Chondrocyte (in vitro differentiated cells): ENCODE measurements at regions not wholly inside any gene's neighbourhood (a gene's known extent, or its start where the extent isn't known, plus 50 kb on each side); places are given as distances from the start of the nearest gene placed in this dataset.

Source experiments
- DNase-seq: peaks from one replicate; pipeline ENCODE4 v3.0.0; 2021; ENCODE audit warnings: mixed read lengths, low spot score
- H3K27ac Mint-ChIP-seq: one replicate; pipeline ENCODE4 v1.8.0; 2021; ENCODE audit warnings: mild to moderate bottlenecking, moderate library complexity, mixed read lengths; ENCODE audit not compliant: unreplicated experiment
- H3K27me3 Mint-ChIP-seq: 2 replicates; pipeline ENCODE4 v1.8.0; 2021; ENCODE audit warnings: low read depth, mixed read lengths
- H3K36me3 Mint-ChIP-seq: 2 replicates; pipeline ENCODE4 v1.8.0; 2021; ENCODE audit warnings: low read depth, mixed read lengths
- H3K4me1 Mint-ChIP-seq: 2 replicates; pipeline ENCODE4 v1.8.0; 2021; ENCODE audit warnings: low read depth, mild to moderate bottlenecking, mixed read lengths
- H3K4me3 Mint-ChIP-seq: one replicate; pipeline ENCODE4 v1.8.0; 2021; ENCODE audit warnings: mild to moderate bottlenecking, moderate library complexity, mixed read lengths; ENCODE audit not compliant: unreplicated experiment
- H3K9me3 Mint-ChIP-seq: 2 replicates; pipeline ENCODE4 v1.8.0; 2021; ENCODE audit warnings: low read depth, mixed read lengths
- TF ChIP-seq, protein P1 (sequence below): fragments of 200-600 bp; sonication (generic); IDR thresholded peaks from 2 replicates; pipeline ENCODE4 v1.5.0; 2021; ENCODE audit warnings: antibody characterized with exemption, mild to moderate bottlenecking, moderate library complexity

DNA sequence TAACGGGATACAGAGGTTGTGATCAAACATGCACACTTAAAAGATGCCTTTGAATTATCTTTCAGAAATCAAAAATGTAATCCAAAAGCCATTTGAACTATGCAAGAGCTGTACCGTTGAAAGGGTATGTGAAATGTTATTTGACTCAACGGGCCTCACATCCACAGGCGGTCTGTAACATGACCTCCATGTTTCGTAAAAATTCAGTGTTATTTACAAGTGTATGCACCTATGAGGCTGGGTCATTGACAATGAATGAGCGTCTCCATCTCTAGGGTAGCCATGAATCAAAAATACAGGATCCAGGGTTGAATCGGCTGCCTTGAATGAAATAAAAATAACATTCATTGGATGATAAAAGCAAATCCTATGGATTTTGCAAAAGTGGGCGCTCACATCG is 100.1 kb downstream of the CRLF2 start:
- Mint-ChIP-seq H3K36me3 (no peaks in the 10 kb centered on the region), H3K4me3 (no peak overlapping the region), H3K27me3 (peaks cover 52% of the 10 kb centered on the region), H3K4me1 (no peaks in the 10 kb centered on the region), H3K27ac (no peak overlapping the region), H3K9me3 (no peaks in the 10 kb centered on the region)
- TF ChIP-seq, protein P1, sequence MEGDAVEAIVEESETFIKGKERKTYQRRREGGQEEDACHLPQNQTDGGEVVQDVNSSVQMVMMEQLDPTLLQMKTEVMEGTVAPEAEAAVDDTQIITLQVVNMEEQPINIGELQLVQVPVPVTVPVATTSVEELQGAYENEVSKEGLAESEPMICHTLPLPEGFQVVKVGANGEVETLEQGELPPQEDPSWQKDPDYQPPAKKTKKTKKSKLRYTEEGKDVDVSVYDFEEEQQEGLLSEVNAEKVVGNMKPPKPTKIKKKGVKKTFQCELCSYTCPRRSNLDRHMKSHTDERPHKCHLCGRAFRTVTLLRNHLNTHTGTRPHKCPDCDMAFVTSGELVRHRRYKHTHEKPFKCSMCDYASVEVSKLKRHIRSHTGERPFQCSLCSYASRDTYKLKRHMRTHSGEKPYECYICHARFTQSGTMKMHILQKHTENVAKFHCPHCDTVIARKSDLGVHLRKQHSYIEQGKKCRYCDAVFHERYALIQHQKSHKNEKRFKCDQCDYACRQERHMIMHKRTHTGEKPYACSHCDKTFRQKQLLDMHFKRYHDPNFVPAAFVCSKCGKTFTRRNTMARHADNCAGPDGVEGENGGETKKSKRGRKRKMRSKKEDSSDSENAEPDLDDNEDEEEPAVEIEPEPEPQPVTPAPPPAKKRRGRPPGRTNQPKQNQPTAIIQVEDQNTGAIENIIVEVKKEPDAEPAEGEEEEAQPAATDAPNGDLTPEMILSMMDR = no peak
- no peak for DNase-seq

DNA sequence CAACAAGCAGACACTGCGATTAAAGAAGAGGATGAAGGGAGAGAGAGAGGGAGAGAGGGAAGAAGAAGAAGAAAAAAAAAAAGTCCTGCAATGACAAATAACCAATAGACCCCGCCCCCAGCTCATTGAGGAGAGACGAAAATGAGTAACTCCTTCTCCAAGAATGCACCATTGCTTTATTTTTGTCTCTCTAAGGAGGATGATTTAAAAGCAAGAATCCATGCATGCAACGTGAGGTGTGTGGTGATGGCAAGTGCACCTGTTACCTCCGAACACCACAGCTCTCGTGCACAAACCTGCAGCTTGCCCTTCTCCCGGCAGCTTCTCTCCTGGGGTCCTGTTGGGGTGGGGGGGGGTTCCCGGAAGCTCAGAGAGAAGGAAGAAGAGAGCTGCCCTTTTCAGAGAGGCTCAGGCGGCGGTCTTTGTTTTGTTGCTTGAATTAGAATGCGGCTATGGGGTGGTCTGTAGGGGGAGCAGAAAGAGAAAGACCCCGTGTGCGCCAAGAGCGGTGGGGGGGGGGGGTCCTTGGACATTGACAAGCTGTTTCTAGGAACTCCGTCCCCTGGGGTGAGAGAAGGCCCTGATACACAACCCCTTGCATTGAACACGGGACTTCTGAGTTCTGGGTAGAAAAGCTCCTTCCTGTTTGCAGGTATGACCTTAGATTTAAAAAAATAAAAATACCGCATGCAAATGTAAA is 100.7 kb downstream of the CRLF2 start:
- TF ChIP-seq, protein P1 = no peak
- DNase-seq = peak; percentile 33
- Mint-ChIP-seq H3K4me3 (no peak overlapping the region), H3K9me3 (no peaks in the 10 kb centered on the region), H3K27me3 (peaks cover 55% of the 10 kb centered on the region), H3K4me1 (no peaks in the 10 kb centered on the region), H3K27ac (no peak overlapping the region), H3K36me3 (no peaks in the 10 kb centered on the region)

DNA sequence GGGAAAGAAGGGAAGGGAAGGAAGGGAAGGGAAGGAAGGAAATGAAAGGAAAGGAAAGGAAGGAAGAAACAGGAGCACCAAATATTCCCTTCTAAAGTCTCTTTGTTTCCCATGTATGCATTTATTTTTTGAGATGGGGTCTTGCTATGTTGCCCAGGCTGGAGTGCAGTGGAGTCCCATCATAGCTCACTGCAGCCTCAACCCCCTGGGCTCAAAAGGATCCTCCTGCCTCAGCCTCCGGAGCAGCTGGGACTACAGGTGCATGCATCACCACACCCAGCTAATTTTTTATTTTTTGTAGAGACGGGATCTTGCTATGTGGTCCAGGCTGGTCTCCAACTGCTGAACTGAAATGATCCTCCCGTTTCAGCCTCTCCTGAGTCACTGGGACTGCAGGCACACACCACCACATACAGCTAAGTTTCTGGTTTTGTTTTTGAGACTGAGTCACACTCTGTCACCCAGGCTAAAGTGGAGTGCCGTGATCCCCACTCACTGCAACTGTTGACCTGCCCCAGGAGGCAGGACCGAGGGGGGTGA is 102.8 kb downstream of the CRLF2 start:
- no peak overlapping the region for H3K4me3 Mint-ChIP-seq
- no peak overlapping the region for H3K27ac Mint-ChIP-seq
- H3K27me3 Mint-ChIP-seq = peaks cover 64% of the 10 kb centered on the region
- no peaks in the 10 kb centered on the region for H3K4me1 Mint-ChIP-seq
- TF ChIP-seq, protein P1 = no peak
- H3K36me3 Mint-ChIP-seq = peaks cover 2% of the 10 kb centered on the region
- no peak for DNase-seq
- no peaks in the 10 kb centered on the region for H3K9me3 Mint-ChIP-seq

DNA sequence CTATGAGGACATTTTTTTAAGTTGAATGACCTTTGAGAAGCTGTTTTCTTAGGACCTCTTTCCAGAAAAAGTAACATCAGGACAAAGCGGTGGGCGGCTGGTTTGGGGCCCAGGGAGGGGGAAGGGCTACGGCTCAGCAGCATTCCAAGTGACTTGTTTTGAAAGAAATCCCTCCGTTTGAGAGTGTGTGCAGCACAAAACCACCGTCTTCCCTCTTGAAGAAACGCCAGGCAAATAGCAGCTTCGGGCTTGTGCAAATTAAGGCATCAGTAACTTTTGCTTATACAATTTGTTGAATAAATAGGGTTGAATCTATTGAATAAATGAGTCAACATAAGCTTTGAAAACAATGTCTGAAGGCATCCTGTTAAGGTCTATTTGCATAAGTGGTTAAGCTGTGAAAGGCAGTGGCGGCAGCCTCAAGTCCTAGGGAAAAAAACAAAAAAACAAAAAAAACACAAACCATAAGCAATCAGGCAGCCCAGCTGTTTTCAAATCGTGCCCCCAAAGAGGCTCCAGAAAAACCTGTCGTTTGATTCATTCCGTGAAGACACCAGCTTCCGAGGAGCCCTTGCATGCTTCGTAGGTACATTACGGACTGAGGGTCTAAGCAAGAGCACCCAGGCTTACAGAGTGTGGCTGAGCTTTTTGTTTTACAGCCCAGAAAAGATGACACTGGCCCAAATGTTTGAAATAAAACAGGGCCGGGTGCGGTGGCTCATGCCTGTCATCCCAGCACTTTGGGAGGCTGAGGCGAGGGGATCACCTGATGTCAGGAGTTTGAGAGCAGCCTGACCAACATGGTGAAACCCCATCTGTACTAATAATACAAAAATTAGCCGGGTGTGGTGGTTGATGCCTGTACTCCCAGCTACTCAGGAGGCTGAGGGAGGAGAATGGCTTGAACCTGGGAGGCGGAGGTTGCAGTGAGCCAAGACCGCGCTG is 103.7 kb downstream of the CRLF2 start:
- Mint-ChIP-seq H3K4me3 (no peak overlapping the region), H3K9me3 (no peaks in the 10 kb centered on the region), H3K36me3 (peaks cover 2% of the 10 kb centered on the region), H3K27me3 (peaks cover 63% of the 10 kb centered on the region), H3K4me1 (no peaks in the 10 kb centered on the region), H3K27ac (no peak overlapping the region)
- no peak for DNase-seq
- TF ChIP-seq, protein P1 = no peak

DNA sequence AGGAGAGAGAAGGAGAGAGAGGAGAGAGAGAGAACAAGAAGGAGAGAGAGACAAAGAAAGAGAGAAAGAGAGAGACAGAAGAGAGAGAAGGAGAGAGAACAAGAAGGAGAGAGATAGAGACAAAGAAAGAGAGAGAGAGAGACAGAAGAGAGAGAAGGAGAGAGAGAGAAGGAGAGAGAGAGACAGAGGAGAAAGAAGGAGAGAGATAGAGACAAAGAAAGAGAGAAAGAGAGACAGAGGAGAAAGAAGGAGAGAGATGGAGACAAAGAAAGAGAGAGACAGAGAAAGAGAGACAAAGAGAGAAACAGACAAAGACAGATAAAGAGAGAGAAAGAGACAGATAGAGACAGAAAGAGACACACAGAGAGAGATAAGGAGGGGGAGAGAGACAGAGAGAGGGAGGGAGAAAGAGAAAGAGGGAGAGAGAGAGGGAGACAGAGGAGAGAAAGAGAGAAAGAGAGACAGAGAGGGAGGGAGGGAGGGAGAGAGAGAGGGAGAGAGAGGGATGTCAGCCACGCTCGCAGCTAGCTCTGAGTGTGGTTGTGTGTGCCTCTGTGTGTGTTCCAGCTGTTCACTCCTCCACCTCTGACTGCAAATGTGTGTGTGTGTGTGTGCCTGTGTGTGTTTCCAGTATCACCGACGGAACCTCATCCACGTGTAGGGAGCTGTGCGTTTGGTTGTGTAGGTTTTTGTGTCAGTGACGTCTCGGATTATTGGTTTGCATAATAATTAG is 105.8 kb downstream of the CRLF2 start:
- no peak overlapping the region for H3K27ac Mint-ChIP-seq

More for the DNA sequence above, 105.8 kb downstream of the CRLF2 start:
- TF ChIP-seq, protein P1 = no peak
- Mint-ChIP-seq H3K9me3 (no peaks in the 10 kb centered on the region), H3K27me3 (peaks cover 43% of the 10 kb centered on the region), H3K36me3 (peaks cover 2% of the 10 kb centered on the region), H3K4me1 (no peaks in the 10 kb centered on the region), H3K4me3 (no peak overlapping the region)
- no peak for DNase-seq
